ENCODE measurements at regions not wholly inside any gene's neighbourhood (a gene's known extent, or its start where the extent isn't known, plus 50 kb on each side); places are given as distances from the start of the nearest gene placed in this dataset.

GRCh38 chr18:31223371-31223770, 60.7 kb upstream of the DSC1 start:
- no peak for TF ChIP-seq KLF16 (IDR thresholded peaks at IDR 0.05)
- no peak for TF ChIP-seq LEF1 (IDR thresholded peaks at IDR 0.05)
- TF ChIP-seq HMG20A (CRISPR knock-in tag; conservative IDR thresholded peaks at IDR 0.05) = no peak
- TF ChIP-seq ZNF785 (CRISPR knock-in tag; IDR thresholded peaks at IDR 0.05) = no peak
- BruUV-seq (replicated peaks) = no TSS peak
- H2AFZ ChIP-seq (ENCODE audit: low read depth, low read length) = no peak overlapping the region
- no peaks in the 10 kb centered on the region for H3K36me3 ChIP-seq (ENCODE audit: control insufficient read depth, insufficient read depth, low read length)
- no peaks in the 10 kb centered on the region for H3K9me3 ChIP-seq (replicated peaks; ENCODE audit: control insufficient read depth, insufficient read depth, low read depth, low read length)
- H4K20me1 ChIP-seq (replicated peaks; ENCODE audit: control insufficient read depth, insufficient read depth, low read length) = no peaks in the 10 kb centered on the region
- ATAC-seq (peak; percentile 50; the same call in 2 of the 3 replicates), FAIRE-seq (no peak), DNase-seq (ENCODE audit: extremely low read depth in 1 of 4, low spot score in 3 of 4) (no peak)
- H3K9ac ChIP-seq (ENCODE audit: insufficient read depth in 1 of 2, low read depth in 2 of 2, low read length in 2 of 2) = no peak overlapping the region
- H3K79me2 ChIP-seq (ENCODE audit: control insufficient read depth, insufficient read depth, low read length) = no peaks in the 10 kb centered on the region
- POLR2A ChIA-PET = no interaction called here
- H3K27ac ChIP-seq (ENCODE audit: extremely low read depth, low read depth, low read length) = no peak overlapping the region
- H3K4me3 ChIP-seq = no peak overlapping the region
- H3K4me1 ChIP-seq (replicated peaks in 1 of 2; ENCODE audit: control insufficient read depth in 2 of 2, insufficient read depth in 2 of 2, low read length in 2 of 2) = no peaks in the 10 kb centered on the region
- WGBS (ENCODE audit: insufficient coverage, low coverage, missing lambda C conversion rate) = 11% methylated on average over 6 of the region's 6 CpGs
- H3K4me2 ChIP-seq (ENCODE audit: insufficient read depth, low read length) = no peak overlapping the region
- in situ Hi-C loops (cut with MboI) (no loop called here), intact Hi-C loops (cut with micrococcal nuclease) (no loop called here)
- no peaks in the 10 kb centered on the region for H3K27me3 ChIP-seq (ENCODE audit: control insufficient read depth in 2 of 2, insufficient read depth in 2 of 2, low read length in 2 of 2)
- CTCF ChIA-PET (ENCODE audit: low intra/inter-chr PET ratio) = no interaction called here
- no peaks in the 10 kb centered on the region for H3K9me1 ChIP-seq (ENCODE audit: control insufficient read depth, insufficient read depth, low read length)

- no peaks in the 10 kb centered on the region for H3K9me3 ChIP-seq (replicated peaks; ENCODE audit: control insufficient read depth, insufficient read depth, low read depth, low read length)
- no TSS peak for BruUV-seq (replicated peaks)
- ChIA-PET POLR2A (no interaction called here), CTCF (ENCODE audit: low intra/inter-chr PET ratio) (no interaction called here)
- no peak overlapping the region for H2AFZ ChIP-seq (ENCODE audit: low read depth, low read length)
- 2% methylated on average over 5 of the region's 5 CpGs for WGBS (ENCODE audit: insufficient coverage, low coverage, missing lambda C conversion rate)
- TF ChIP-seq ZNF764 (CRISPR knock-in tag; IDR thresholded peaks at IDR 0.05; ENCODE audit: low read depth) (no peak), FOXJ3 (CRISPR knock-in tag; IDR thresholded peaks at IDR 0.05) (no peak), ZNF175 (CRISPR knock-in tag; IDR thresholded peaks at IDR 0.05; ENCODE audit: low read depth) (no peak)
- in situ Hi-C loops (cut with MboI) (no loop called here), intact Hi-C loops (cut with micrococcal nuclease) (no loop called here)
- H3K79me2 ChIP-seq (ENCODE audit: control insufficient read depth, insufficient read depth, low read length) = no peaks in the 10 kb centered on the region
- no peak for DNase-seq (ENCODE audit: extremely low read depth in 1 of 4, low spot score in 3 of 4)
- H3K27me3 ChIP-seq (ENCODE audit: control insufficient read depth in 2 of 2, insufficient read depth in 2 of 2, low read length in 2 of 2) = no peaks in the 10 kb centered on the region
- ATAC-seq = no peak
- no peaks in the 10 kb centered on the region for H4K20me1 ChIP-seq (replicated peaks; ENCODE audit: control insufficient read depth, insufficient read depth, low read length)
- H3K4me3 ChIP-seq = no peak overlapping the region
- no peaks in the 10 kb centered on the region for H3K4me1 ChIP-seq (replicated peaks in 1 of 2; ENCODE audit: control insufficient read depth in 2 of 2, insufficient read depth in 2 of 2, low read length in 2 of 2)
- H3K9me1 ChIP-seq (ENCODE audit: control insufficient read depth, insufficient read depth, low read length) = no peaks in the 10 kb centered on the region
- no peak overlapping the region for H3K9ac ChIP-seq (ENCODE audit: insufficient read depth in 1 of 2, low read depth in 2 of 2, low read length in 2 of 2)
- no peaks in the 10 kb centered on the region for H3K36me3 ChIP-seq (ENCODE audit: control insufficient read depth, insufficient read depth, low read length)
- no peak for FAIRE-seq
- H3K4me2 ChIP-seq (ENCODE audit: insufficient read depth, low read length) = no peak overlapping the region
- H3K27ac ChIP-seq (ENCODE audit: extremely low read depth, low read depth, low read length) = no peak overlapping the region
Observed at GRCh38 chr18:31225668-31226067, 63.0 kb upstream of the DSC1 start.

Data from K562 (cell line).